ENCODE measurements at regions not wholly inside any gene's neighbourhood (a gene's known extent, or its start where the extent isn't known, plus 50 kb on each side); places are given as distances from the start of the nearest gene placed in this dataset.

GRCh38 chr1:192475970-192476369 is 99.6 kb upstream of the RGS1 start:
- Histone ChIP-seq H3K27me3 (no peaks in the 10 kb centered on the region), H3K4me3 (no peak overlapping the region), H3K27ac (replicated peaks in 1 of 4) (peak overlapping the region in 1 of 4 donors; percentile 48), H3K9me3 (peaks cover 0 to 8% (median 3%) of the 10 kb centered on the region in 4 donors), H3K4me1 (peaks cover 3 to 33% (median 15%) of the 10 kb centered on the region in 4 donors), H3K36me3 (no peaks in the 10 kb centered on the region)
- no peak for DNase-seq (ENCODE audit: extremely low spot score)
- TF ChIP-seq CTCF (IDR thresholded peaks at IDR 0.05) (no peak), POLR2AphosphoS5 (IDR thresholded peaks at IDR 0.05) (no peak), POLR2A (IDR thresholded peaks at IDR 0.05; ENCODE audit: low read depth) (no peak), EP300 (IDR thresholded peaks at IDR 0.05) (no peak)
- intact Hi-C loops (cut with DNase I), result loop anchor here (2.0 to 10.0 kb wide), 3 partner anchors 106 to 649 kb away; partner anchors contain the start of gene CDC73
- 91% methylated on average over 3 of the region's 3 CpGs for WGBS

- intact Hi-C loops (cut with DNase I), result loop anchor here (2.0 to 10.0 kb wide), 3 partner anchors 105 to 648 kb away; partner anchors contain the start of gene CDC73
- no peaks in the 10 kb centered on the region for H3K27me3 ChIP-seq
- H3K4me1 ChIP-seq, result peaks cover 3 to 33% (median 15%) of the 10 kb centered on the region in 4 donors
- H3K4me3 ChIP-seq, result no peak overlapping the region
- DNase-seq (ENCODE audit: extremely low spot score), result no peak
- TF ChIP-seq POLR2AphosphoS5 (IDR thresholded peaks at IDR 0.05) (peak in 1 of 2 donors; percentile 22), EP300 (IDR thresholded peaks at IDR 0.05) (no peak), CTCF (IDR thresholded peaks at IDR 0.05) (no peak), POLR2A (IDR thresholded peaks at IDR 0.05; ENCODE audit: low read depth) (no peak)
- WGBS, result 72% methylated on average over 12 of the region's 12 CpGs
- H3K27ac ChIP-seq (replicated peaks in 1 of 4), result peak overlapping the region in 2 of 4 donors; percentile 47 to 48
- peaks cover 0 to 8% (median 3%) of the 10 kb centered on the region in 4 donors for H3K9me3 ChIP-seq
- H3K36me3 ChIP-seq, result no peaks in the 10 kb centered on the region
Observed at GRCh38 chr1:192476802-192477298, 98.7 kb upstream of the RGS1 start.

- DNase-seq (ENCODE audit: extremely low spot score), result no peak
- Histone ChIP-seq H3K4me1 (peaks cover 3 to 33% (median 15%) of the 10 kb centered on the region in 4 donors), H3K9me3 (peaks cover 0 to 8% (median 3%) of the 10 kb centered on the region in 4 donors), H3K36me3 (no peaks in the 10 kb centered on the region), H3K27me3 (no peaks in the 10 kb centered on the region), H3K27ac (replicated peaks in 1 of 4) (peak overlapping the region in 3 of 4 donors; percentile 28 to 47 (median 41)), H3K4me3 (no peak overlapping the region)
- intact Hi-C loops (cut with DNase I), result loop anchor here (2.0 to 10.0 kb wide), 3 partner anchors 105 to 647 kb away; partner anchors contain the start of gene CDC73
- TF ChIP-seq POLR2A (IDR thresholded peaks at IDR 0.05; ENCODE audit: low read depth), result no peak
- peak; percentile 62 to 80 (median 64) for TF ChIP-seq CTCF (IDR thresholded peaks at IDR 0.05)
- 2% methylated on average over 2 of the region's 2 CpGs for WGBS
Observed at GRCh38 chr1:192477630-192478029, 97.9 kb upstream of the RGS1 start.

GRCh38 chr1:192485692-192486436 is 89.7 kb upstream of the RGS1 start:
- WGBS, result 26% methylated on average over 1 of the region's 1 CpG
- DNase-seq (ENCODE audit: extremely low spot score), result peak; percentile 96
- Histone ChIP-seq H3K4me3 (no peak overlapping the region), H3K27me3 (no peaks in the 10 kb centered on the region), H3K36me3 (no peaks in the 10 kb centered on the region), H3K4me1 (peaks cover 8 to 45% (median 40%) of the 10 kb centered on the region in 4 donors), H3K27ac (replicated peaks in 1 of 4) (peak overlapping the region; percentile 85 to 88 (median 86)), H3K9me3 (no peaks in the 10 kb centered on the region)
- intact Hi-C loops (cut with DNase I), result no loop called here
- peak; percentile 85 to 86 for TF ChIP-seq POLR2AphosphoS5 (IDR thresholded peaks at IDR 0.05)
- no peak for TF ChIP-seq CTCF (IDR thresholded peaks at IDR 0.05)
- peak; percentile 5 for TF ChIP-seq EP300 (IDR thresholded peaks at IDR 0.05)
- TF ChIP-seq POLR2A (IDR thresholded peaks at IDR 0.05; ENCODE audit: low read depth), result no peak
